ENCODE measurements at regions not wholly inside any gene's neighbourhood (a gene's known extent, or its start where the extent isn't known, plus 50 kb on each side); places are given as distances from the start of the nearest gene placed in this dataset.

DNA sequence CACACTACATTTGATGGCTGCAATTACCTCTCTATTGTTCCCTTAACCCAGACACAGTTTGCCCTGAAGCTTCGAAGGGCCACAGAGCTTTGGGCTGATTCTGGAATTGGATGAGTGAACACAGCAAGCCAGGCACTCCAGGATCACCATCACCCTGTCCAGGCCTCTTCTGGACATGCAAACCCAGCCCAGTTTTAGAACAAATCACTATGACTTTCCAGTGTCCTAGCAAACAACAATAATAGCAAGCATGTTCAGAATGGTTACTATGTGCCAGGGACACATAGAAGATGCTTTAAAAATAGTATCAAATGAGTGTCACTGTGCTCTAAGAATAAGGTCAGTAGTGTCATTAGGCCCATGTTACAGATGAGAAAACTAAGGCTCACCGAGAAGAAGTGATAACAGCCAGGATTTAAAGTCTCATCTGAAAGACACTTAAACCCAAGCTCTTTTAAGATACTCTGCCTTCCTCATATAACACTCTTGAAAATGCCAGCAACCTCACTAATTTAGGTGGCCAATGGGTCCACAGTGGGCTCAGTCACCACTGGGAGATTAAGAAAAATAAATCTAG lies 191.7 kb upstream of the STK17B start:
- no peak for TF ChIP-seq POLR2A (IDR thresholded peaks at IDR 0.05)
- TF ChIP-seq, protein P1, sequence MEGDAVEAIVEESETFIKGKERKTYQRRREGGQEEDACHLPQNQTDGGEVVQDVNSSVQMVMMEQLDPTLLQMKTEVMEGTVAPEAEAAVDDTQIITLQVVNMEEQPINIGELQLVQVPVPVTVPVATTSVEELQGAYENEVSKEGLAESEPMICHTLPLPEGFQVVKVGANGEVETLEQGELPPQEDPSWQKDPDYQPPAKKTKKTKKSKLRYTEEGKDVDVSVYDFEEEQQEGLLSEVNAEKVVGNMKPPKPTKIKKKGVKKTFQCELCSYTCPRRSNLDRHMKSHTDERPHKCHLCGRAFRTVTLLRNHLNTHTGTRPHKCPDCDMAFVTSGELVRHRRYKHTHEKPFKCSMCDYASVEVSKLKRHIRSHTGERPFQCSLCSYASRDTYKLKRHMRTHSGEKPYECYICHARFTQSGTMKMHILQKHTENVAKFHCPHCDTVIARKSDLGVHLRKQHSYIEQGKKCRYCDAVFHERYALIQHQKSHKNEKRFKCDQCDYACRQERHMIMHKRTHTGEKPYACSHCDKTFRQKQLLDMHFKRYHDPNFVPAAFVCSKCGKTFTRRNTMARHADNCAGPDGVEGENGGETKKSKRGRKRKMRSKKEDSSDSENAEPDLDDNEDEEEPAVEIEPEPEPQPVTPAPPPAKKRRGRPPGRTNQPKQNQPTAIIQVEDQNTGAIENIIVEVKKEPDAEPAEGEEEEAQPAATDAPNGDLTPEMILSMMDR (IDR thresholded peaks at IDR 0.05): no peak

Measured in stomach (tissue), 4 donors.